ENCODE measurements at regions not wholly inside any gene's neighbourhood (a gene's known extent, or its start where the extent isn't known, plus 50 kb on each side); places are given as distances from the start of the nearest gene placed in this dataset.

GRCh38 chr6:102631921-102632320, 1238.4 kb downstream of the GRIK2 start:
- TF ChIP-seq CTCF (IDR thresholded peaks at IDR 0.05) (no peak), ZFX (IDR thresholded peaks at IDR 0.05; ENCODE audit: borderline replicate concordance) (no peak)

All from 22Rv1 (cell line).